DND-41 (cell line): ENCODE measurements at regions not wholly inside any gene's neighbourhood (a gene's known extent, or its start where the extent isn't known, plus 50 kb on each side); places are given as distances from the start of the nearest gene placed in this dataset.

ENCODE experiments used
- ATAC-seq: fragments of 200-7000 bp; cut with Tn5 transposase; 3 replicates; pipeline ENCODE4 v1.9.1; 2021; ENCODE audit warnings: low read depth; ENCODE audit not compliant: insufficient read depth
- DNase-seq: peaks from one replicate; pipeline ENCODE4 v3.0.0-alpha.2; 2020
- H2AFZ ChIP-seq: 2 replicates; pipeline ENCODE4 v1.6.0; 2012; ENCODE audit warnings: low read depth, low read length
- H3K27ac ChIP-seq: 2 replicates; pipeline ENCODE4 v1.5.1; 2012; ENCODE audit warnings: low read length, inconsistent platforms
- H3K27me3 ChIP-seq: fragments of 200-600 bp; sonication (generic); 2 replicates; pipeline ENCODE4 v1.6.0; 2012; ENCODE audit warnings: low read length, mild to moderate bottlenecking, inconsistent platforms; ENCODE audit not compliant: insufficient read depth, poor library complexity
- H3K36me3 ChIP-seq: 2 replicates; pipeline ENCODE4 v1.5.1; 2012; ENCODE audit warnings: low read length, inconsistent platforms; ENCODE audit not compliant: insufficient read depth
- H3K4me1 ChIP-seq: 2 replicates; pipeline ENCODE4 v1.5.1; 2012; ENCODE audit warnings: mild to moderate bottlenecking, low read length; ENCODE audit not compliant: insufficient read depth
- H3K4me2 ChIP-seq: 2 replicates; pipeline ENCODE4 v1.6.0; 2012; ENCODE audit warnings: mild to moderate bottlenecking, moderate library complexity, low read length, inconsistent platforms; ENCODE audit not compliant: insufficient read depth
- H3K4me3 ChIP-seq, 2 experiments: fragments of 200-600 bp in 1 of 2; shearing (Covaris generic) in 1 of 2; 2 replicates each; pipeline ENCODE4 v1.5.1; 2012 to 2016; ENCODE audit warnings: inconsistent platforms in 2 of 2, low read length in 2 of 2, mild to moderate bottlenecking in 2 of 2, low read depth in 1 of 2, moderate library complexity in 1 of 2
- H3K79me2 ChIP-seq: 2 replicates; pipeline ENCODE4 v1.6.0; 2012; ENCODE audit warnings: low read length, inconsistent platforms; ENCODE audit not compliant: insufficient read depth
- H3K9ac ChIP-seq: 2 replicates; pipeline ENCODE4 v1.6.0; 2012; ENCODE audit warnings: low read depth, mild to moderate bottlenecking, inconsistent platforms, low read length, moderate library complexity
- H3K9me3 ChIP-seq: 2 replicates; pipeline ENCODE4 v1.5.1; 2012; ENCODE audit warnings: low read length, moderate library complexity, mild to moderate bottlenecking, inconsistent platforms; ENCODE audit not compliant: insufficient read depth, severe bottlenecking
- H4K20me1 ChIP-seq: 2 replicates; pipeline ENCODE4 v1.6.0; 2012; ENCODE audit warnings: low read length; ENCODE audit not compliant: insufficient read depth
- EZH2 ChIP-seq: IDR thresholded peaks from 3 replicates; pipeline ENCODE4 v1.6.1; 2012; ENCODE audit warnings: borderline replicate concordance, low read depth, mild to moderate bottlenecking, moderate library complexity, low read length, inconsistent platforms; ENCODE audit not compliant: severe bottlenecking
- TF ChIP-seq, protein P1 (sequence below): IDR thresholded peaks from 2 replicates; pipeline ENCODE4 v1.5.1; 2012; ENCODE audit warnings: borderline replicate concordance, low read length, moderate library complexity, mild to moderate bottlenecking; ENCODE audit not compliant: poor library complexity, severe bottlenecking; ENCODE audit errors: extremely low read depth

DNA sequence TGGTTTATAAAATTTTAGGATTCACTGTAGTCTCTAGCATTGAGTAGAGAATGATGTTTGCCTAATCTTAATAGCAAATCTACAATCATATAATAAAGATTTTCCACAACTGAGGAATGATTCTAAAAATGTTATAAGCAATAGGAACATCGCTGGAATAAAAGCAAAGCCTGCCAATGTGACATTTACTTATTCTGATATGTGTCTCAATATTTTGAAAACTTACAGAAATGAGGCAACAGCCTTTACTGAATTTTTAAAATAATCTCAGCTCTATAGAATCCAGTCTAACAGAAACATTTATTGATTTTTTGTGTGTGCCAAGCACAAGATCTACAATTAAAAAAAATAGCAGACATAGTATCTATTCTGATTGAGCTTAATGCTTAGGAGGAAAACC, 303.7 kb upstream of the CCDC179 start:
- no peak for TF ChIP-seq EZH2
- TF ChIP-seq, protein P1, sequence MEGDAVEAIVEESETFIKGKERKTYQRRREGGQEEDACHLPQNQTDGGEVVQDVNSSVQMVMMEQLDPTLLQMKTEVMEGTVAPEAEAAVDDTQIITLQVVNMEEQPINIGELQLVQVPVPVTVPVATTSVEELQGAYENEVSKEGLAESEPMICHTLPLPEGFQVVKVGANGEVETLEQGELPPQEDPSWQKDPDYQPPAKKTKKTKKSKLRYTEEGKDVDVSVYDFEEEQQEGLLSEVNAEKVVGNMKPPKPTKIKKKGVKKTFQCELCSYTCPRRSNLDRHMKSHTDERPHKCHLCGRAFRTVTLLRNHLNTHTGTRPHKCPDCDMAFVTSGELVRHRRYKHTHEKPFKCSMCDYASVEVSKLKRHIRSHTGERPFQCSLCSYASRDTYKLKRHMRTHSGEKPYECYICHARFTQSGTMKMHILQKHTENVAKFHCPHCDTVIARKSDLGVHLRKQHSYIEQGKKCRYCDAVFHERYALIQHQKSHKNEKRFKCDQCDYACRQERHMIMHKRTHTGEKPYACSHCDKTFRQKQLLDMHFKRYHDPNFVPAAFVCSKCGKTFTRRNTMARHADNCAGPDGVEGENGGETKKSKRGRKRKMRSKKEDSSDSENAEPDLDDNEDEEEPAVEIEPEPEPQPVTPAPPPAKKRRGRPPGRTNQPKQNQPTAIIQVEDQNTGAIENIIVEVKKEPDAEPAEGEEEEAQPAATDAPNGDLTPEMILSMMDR: no peak
- no peak for ATAC-seq

DNA sequence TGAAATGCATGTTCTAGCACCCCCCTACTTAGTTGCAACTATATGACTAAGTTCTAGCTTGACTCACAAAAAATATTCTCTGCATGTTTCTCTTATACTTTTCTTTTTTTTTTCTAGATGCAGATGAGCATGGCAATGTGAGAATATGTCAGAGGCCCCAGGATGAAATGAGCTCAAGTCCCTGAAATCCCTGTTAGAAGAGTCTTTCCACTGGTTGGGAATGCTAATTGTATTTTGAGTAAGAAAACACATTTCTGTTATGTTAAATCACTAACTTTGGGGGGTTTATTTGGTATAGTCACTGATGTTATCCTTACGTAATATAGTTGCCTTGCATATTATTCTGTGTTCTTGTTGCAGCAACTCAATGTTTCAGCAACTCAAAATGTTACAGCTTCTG, 306.1 kb upstream of the CCDC179 start:
- H3K9me3 ChIP-seq: no peaks in the 10 kb centered on the region
- H3K36me3 ChIP-seq: no peaks in the 10 kb centered on the region
- H4K20me1 ChIP-seq: no peaks in the 10 kb centered on the region
- H3K79me2 ChIP-seq: no peaks in the 10 kb centered on the region
- no peak overlapping the region for H3K4me3 ChIP-seq
- H2AFZ ChIP-seq: no peak overlapping the region
- no peak overlapping the region for H3K9ac ChIP-seq
- DNase-seq (no peak), ATAC-seq (no peak)
- H3K27ac ChIP-seq: no peak overlapping the region
- no peak overlapping the region for H3K4me2 ChIP-seq
- TF ChIP-seq, protein P1: no peak
- no peak for TF ChIP-seq EZH2
- no peaks in the 10 kb centered on the region for H3K4me1 ChIP-seq
- no peaks in the 10 kb centered on the region for H3K27me3 ChIP-seq

More for the DNA sequence above, 303.7 kb upstream of the CCDC179 start:
- H3K4me2 ChIP-seq: no peak overlapping the region
- DNase-seq: no peak
- no peaks in the 10 kb centered on the region for H3K36me3 ChIP-seq
- no peaks in the 10 kb centered on the region for H3K27me3 ChIP-seq
- no peak overlapping the region for H2AFZ ChIP-seq
- no peaks in the 10 kb centered on the region for H4K20me1 ChIP-seq
- H3K27ac ChIP-seq: no peak overlapping the region
- H3K4me3 ChIP-seq: no peak overlapping the region
- H3K79me2 ChIP-seq: no peaks in the 10 kb centered on the region
- H3K4me1 ChIP-seq: no peaks in the 10 kb centered on the region
- H3K9me3 ChIP-seq: no peaks in the 10 kb centered on the region
- no peak overlapping the region for H3K9ac ChIP-seq

DNA sequence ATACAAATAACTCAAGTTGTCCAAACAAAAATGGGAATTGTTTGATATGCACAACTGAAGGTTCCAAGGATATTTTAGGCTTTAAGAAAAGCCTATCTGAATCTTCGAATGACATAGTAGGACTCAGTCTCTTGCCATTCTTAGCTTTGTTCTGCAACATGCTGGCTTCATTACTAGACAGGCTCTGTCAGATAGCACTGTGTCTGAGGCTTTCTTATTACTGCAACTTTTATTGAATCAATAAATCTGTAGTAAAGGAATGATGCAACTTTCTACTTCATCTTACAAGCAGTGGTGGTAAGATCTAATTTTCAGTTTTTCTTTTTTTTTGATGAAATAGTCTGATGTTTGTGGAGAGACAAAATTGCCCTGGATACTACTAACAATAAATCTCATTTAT, 319.3 kb upstream of the CCDC179 start:
- H3K36me3 ChIP-seq: no peaks in the 10 kb centered on the region
- DNase-seq (no peak), ATAC-seq (no peak)
- H4K20me1 ChIP-seq: no peaks in the 10 kb centered on the region
- no peaks in the 10 kb centered on the region for H3K79me2 ChIP-seq
- no peak overlapping the region for H3K27ac ChIP-seq
- no peak for TF ChIP-seq EZH2
- TF ChIP-seq, protein P1: no peak
- H3K4me3 ChIP-seq: no peak overlapping the region
- no peak overlapping the region for H2AFZ ChIP-seq
- H3K4me1 ChIP-seq: 0 out of 2 replicates have a peak, but pooled peaks cover 4% of the 10 kb centered on the region
- no peaks in the 10 kb centered on the region for H3K9me3 ChIP-seq
- no peaks in the 10 kb centered on the region for H3K27me3 ChIP-seq
- no peak overlapping the region for H3K9ac ChIP-seq
- H3K4me2 ChIP-seq: no peak overlapping the region
